ENCODE measurements at regions not wholly inside any gene's neighbourhood (a gene's known extent, or its start where the extent isn't known, plus 50 kb on each side); places are given as distances from the start of the nearest gene placed in this dataset.

GRCh38 chr2:2851316-2851715 lies 520.2 kb upstream of the MYT1L start:
- Histone ChIP-seq H3K27ac (no peak overlapping the region), H3K4me3 (no peak overlapping the region), H3K36me3 (no peaks in the 10 kb centered on the region), H3K9me3 (no peaks in the 10 kb centered on the region), H3K27me3 (no peaks in the 10 kb centered on the region), H3K4me1 (peaks cover 0 to 6% (median 5%) of the 10 kb centered on the region in 4 donors)
- no peak for TF ChIP-seq CTCF (IDR thresholded peaks at IDR 0.05)
- TF ChIP-seq POLR2A (IDR thresholded peaks at IDR 0.05): no peak
- no peak for TF ChIP-seq EP300 (IDR thresholded peaks at IDR 0.05)
- no peak for TF ChIP-seq POLR2AphosphoS5 (IDR thresholded peaks at IDR 0.05)
- 88 to 89% methylated on average over 9 of the region's 9 CpGs for WGBS, 2 donors
- intact Hi-C loops (cut with DNase I): no loop called here
- DNase-seq: no peak

DNA sequence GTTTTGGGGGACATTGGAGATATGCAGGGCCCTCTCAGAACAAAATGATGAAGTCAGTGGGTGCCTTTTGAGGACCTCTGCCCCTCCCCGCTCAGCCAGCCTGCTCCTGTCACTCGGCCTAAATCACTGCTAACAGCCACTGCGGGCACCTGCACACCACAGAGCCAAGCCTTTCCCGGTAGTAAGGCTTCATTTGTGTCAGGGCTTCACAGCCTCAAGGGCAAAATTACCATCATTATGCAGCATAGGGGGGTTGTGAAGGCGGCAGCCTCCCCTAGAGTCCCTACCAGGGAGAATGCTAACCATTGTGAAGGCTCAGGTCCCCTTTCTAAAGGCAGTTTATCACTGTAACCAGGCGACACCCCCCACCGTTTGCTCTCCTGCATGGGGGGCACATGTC lies 519.8 kb upstream of the MYT1L start:
- Histone ChIP-seq H3K4me1 (peaks cover 0 to 10% (median 8%) of the 10 kb centered on the region in 4 donors), H3K36me3 (no peaks in the 10 kb centered on the region), H3K4me3 (no peak overlapping the region), H3K9me3 (no peaks in the 10 kb centered on the region), H3K27ac (no peak overlapping the region), H3K27me3 (no peaks in the 10 kb centered on the region)
- intact Hi-C loops (cut with DNase I): no loop called here
- no peak for DNase-seq
- 85 to 88% methylated on average over 7 of the region's 7 CpGs for WGBS, 2 donors
- TF ChIP-seq POLR2A (IDR thresholded peaks at IDR 0.05) (no peak), CTCF (IDR thresholded peaks at IDR 0.05) (no peak), EP300 (IDR thresholded peaks at IDR 0.05) (no peak), POLR2AphosphoS5 (IDR thresholded peaks at IDR 0.05) (no peak)

GRCh38 chr2:2850218-2850755 lies 519.2 kb upstream of the MYT1L start:
- Histone ChIP-seq H3K27ac (no peak overlapping the region), H3K27me3 (no peaks in the 10 kb centered on the region), H3K4me3 (no peak overlapping the region), H3K36me3 (no peaks in the 10 kb centered on the region), H3K9me3 (no peaks in the 10 kb centered on the region), H3K4me1 (peaks cover 0 to 11% (median 8%) of the 10 kb centered on the region in 4 donors)
- intact Hi-C loops (cut with DNase I): no loop called here
- DNase-seq: no peak
- WGBS, 2 donors: 93% methylated on average over 22 of the region's 22 CpGs
- TF ChIP-seq POLR2A (IDR thresholded peaks at IDR 0.05): no peak
- TF ChIP-seq CTCF (IDR thresholded peaks at IDR 0.05): no peak
- no peak for TF ChIP-seq EP300 (IDR thresholded peaks at IDR 0.05)
- TF ChIP-seq POLR2AphosphoS5 (IDR thresholded peaks at IDR 0.05): no peak

- WGBS, 2 donors: 86 to 87% methylated on average over 15 of the region's 15 CpGs
- no peak for TF ChIP-seq POLR2AphosphoS5 (IDR thresholded peaks at IDR 0.05)
- TF ChIP-seq EP300 (IDR thresholded peaks at IDR 0.05): no peak
- TF ChIP-seq CTCF (IDR thresholded peaks at IDR 0.05): no peak
- no peak for TF ChIP-seq POLR2A (IDR thresholded peaks at IDR 0.05)
- DNase-seq: no peak
- H3K36me3 ChIP-seq: no peaks in the 10 kb centered on the region
- no peaks in the 10 kb centered on the region for H3K27me3 ChIP-seq
- intact Hi-C loops (cut with DNase I): loop anchor here (10.0 kb wide), 1 partner anchor 185 kb away; no protein-coding TSS in a partner anchor
- peaks cover 0 to 11% (median 8%) of the 10 kb centered on the region in 4 donors for H3K4me1 ChIP-seq
- H3K4me3 ChIP-seq: no peak overlapping the region
- no peaks in the 10 kb centered on the region for H3K9me3 ChIP-seq
- H3K27ac ChIP-seq: no peak overlapping the region
These were observed 518.6 kb upstream of the MYT1L start for GRCh38 chr2:2849464-2850217.

Data from sigmoid colon (tissue), 6 donors.